HL-60 (cell line): ENCODE measurements at regions not wholly inside any gene's neighbourhood (a gene's known extent, or its start where the extent isn't known, plus 50 kb on each side); places are given as distances from the start of the nearest gene placed in this dataset.

ENCODE experiments used
- POLR2AphosphoS5 ChIP-seq: IDR thresholded peaks from 2 replicates; pipeline ENCODE4 v1.6.1; 2012; ENCODE audit warnings: low read depth
- SPI1 ChIP-seq: IDR thresholded peaks from 2 replicates; pipeline ENCODE4 v1.6.1; 2012; ENCODE audit warnings: low read depth, mild to moderate bottlenecking, borderline replicate concordance
- TF ChIP-seq, protein P1 (sequence below): IDR thresholded peaks from one replicate; pipeline ENCODE4 v1.5.1; 2011; ENCODE audit warnings: low read length, control low read depth, inconsistent platforms; ENCODE audit not compliant: insufficient read depth

DNA sequence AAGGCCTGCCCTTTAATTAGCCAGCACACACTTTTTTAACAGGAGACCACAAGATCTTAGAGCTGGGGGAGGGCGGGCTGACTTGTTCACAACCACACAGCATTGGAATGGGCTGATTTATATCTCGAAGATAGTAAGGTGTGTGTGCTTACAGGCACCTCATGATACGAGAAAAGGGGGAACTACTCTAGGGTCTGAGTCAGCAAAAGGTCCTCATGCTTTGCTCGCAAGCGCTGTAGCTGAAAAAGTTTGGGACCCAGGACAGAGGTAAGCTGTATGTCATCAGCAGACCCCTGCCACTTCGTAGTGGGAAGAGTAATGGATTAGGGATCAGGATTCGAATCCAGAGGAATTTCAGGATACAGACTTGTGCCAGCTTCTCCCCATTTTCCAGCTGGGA is 88.9 kb upstream of the RBM19 start:
- TF ChIP-seq, protein P1, sequence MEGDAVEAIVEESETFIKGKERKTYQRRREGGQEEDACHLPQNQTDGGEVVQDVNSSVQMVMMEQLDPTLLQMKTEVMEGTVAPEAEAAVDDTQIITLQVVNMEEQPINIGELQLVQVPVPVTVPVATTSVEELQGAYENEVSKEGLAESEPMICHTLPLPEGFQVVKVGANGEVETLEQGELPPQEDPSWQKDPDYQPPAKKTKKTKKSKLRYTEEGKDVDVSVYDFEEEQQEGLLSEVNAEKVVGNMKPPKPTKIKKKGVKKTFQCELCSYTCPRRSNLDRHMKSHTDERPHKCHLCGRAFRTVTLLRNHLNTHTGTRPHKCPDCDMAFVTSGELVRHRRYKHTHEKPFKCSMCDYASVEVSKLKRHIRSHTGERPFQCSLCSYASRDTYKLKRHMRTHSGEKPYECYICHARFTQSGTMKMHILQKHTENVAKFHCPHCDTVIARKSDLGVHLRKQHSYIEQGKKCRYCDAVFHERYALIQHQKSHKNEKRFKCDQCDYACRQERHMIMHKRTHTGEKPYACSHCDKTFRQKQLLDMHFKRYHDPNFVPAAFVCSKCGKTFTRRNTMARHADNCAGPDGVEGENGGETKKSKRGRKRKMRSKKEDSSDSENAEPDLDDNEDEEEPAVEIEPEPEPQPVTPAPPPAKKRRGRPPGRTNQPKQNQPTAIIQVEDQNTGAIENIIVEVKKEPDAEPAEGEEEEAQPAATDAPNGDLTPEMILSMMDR = no peak
- no peak for TF ChIP-seq POLR2AphosphoS5
- TF ChIP-seq SPI1 = no peak
